H1 (cell line): ENCODE measurements at regions not wholly inside any gene's neighbourhood (a gene's known extent, or its start where the extent isn't known, plus 50 kb on each side); places are given as distances from the start of the nearest gene placed in this dataset.

ENCODE experiments used
- CBX8 ChIP-seq: fragments of 300-800, 300-1000 bp; sonication (generic); IDR thresholded peaks from 2 replicates; pipeline ENCODE4 v1.7.1; 2016; ENCODE audit warnings: low read depth, low read length, borderline replicate concordance
- EP300 ChIP-seq, 2 experiments: IDR thresholded peaks; 1 replicate in 1 of 2; 2 replicates in 1 of 2; pipeline ENCODE4 v1.6.1; 2011 to 2012; ENCODE audit warnings: low read depth in 2 of 2, low read length in 2 of 2, mild to moderate bottlenecking in 2 of 2, borderline replicate concordance in 1 of 2, inconsistent platforms in 1 of 2, moderate library complexity in 1 of 2
- EZH2 ChIP-seq: fragments of 200-600 bp; sonication (generic); IDR thresholded peaks from 2 replicates; pipeline ENCODE4 v1.7.1; 2012; ENCODE audit warnings: low read depth, mild to moderate bottlenecking, moderate library complexity, low read length, inconsistent platforms; ENCODE audit not compliant: severe bottlenecking
- MAFK ChIP-seq: IDR thresholded peaks from 2 replicates; pipeline ENCODE4 v1.6.1; 2012; ENCODE audit warnings: low read depth, mild to moderate bottlenecking, improper control_type of control experiment, low read length
- MAX ChIP-seq: IDR thresholded peaks from 2 replicates; pipeline ENCODE4 v1.6.1; 2012; ENCODE audit warnings: inconsistent platforms
- POLR2A ChIP-seq, 2 experiments: IDR thresholded peaks; 1 replicate in 1 of 2; 2 replicates in 1 of 2; pipeline ENCODE4 v1.6.1; 2011; ENCODE audit warnings: low read depth in 2 of 2, low read length in 2 of 2, mild to moderate bottlenecking in 2 of 2; ENCODE audit errors: control extremely low read depth in 1 of 2
- SP1 ChIP-seq: IDR thresholded peaks from 2 replicates; pipeline ENCODE4 v1.6.1; 2011; ENCODE audit warnings: low read depth, low read length
- SRF ChIP-seq: IDR thresholded peaks from 2 replicates; pipeline ENCODE4 v1.6.1; 2011; ENCODE audit warnings: mild to moderate bottlenecking, low read depth, low read length, moderate library complexity
- YY1 ChIP-seq: IDR thresholded peaks from 2 replicates; pipeline ENCODE4 v1.6.1; 2011; ENCODE audit warnings: low read depth, mild to moderate bottlenecking, low read length
- TF ChIP-seq, protein P1 (sequence below), 3 experiments: IDR thresholded peaks; 1 replicate in 2 of 3; 2 replicates in 1 of 3; pipeline versions ENCODE4 v1.5.1 to v1.6.1; 2011; ENCODE audit warnings: low read length in 3 of 3, mild to moderate bottlenecking in 3 of 3, inconsistent platforms in 2 of 3, low read depth in 1 of 3, moderate library complexity in 1 of 3; ENCODE audit not compliant: insufficient read depth in 1 of 3; ENCODE audit errors: control extremely low read depth in 1 of 3

- no peak for TF ChIP-seq YY1
- TF ChIP-seq MAX: no peak
- TF ChIP-seq, protein P1, sequence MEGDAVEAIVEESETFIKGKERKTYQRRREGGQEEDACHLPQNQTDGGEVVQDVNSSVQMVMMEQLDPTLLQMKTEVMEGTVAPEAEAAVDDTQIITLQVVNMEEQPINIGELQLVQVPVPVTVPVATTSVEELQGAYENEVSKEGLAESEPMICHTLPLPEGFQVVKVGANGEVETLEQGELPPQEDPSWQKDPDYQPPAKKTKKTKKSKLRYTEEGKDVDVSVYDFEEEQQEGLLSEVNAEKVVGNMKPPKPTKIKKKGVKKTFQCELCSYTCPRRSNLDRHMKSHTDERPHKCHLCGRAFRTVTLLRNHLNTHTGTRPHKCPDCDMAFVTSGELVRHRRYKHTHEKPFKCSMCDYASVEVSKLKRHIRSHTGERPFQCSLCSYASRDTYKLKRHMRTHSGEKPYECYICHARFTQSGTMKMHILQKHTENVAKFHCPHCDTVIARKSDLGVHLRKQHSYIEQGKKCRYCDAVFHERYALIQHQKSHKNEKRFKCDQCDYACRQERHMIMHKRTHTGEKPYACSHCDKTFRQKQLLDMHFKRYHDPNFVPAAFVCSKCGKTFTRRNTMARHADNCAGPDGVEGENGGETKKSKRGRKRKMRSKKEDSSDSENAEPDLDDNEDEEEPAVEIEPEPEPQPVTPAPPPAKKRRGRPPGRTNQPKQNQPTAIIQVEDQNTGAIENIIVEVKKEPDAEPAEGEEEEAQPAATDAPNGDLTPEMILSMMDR (IDR thresholded peaks at IDR 0.05; ENCODE audit: control extremely low read depth in 1 of 3, insufficient read depth in 1 of 3, low read depth in 1 of 3, low read length in 3 of 3): no peak
- no peak for TF ChIP-seq CBX8
- no peak for TF ChIP-seq POLR2A (IDR thresholded peaks at IDR 0.05; ENCODE audit: control extremely low read depth in 1 of 2, low read depth in 2 of 2, low read length in 2 of 2)
- no peak for TF ChIP-seq SRF
- no peak for TF ChIP-seq EP300 (IDR thresholded peaks at IDR 0.05; ENCODE audit: borderline replicate concordance in 1 of 2, low read depth in 2 of 2, low read length in 2 of 2)
- TF ChIP-seq EZH2: no peak
- no peak for TF ChIP-seq MAFK
- TF ChIP-seq SP1: no peak
Measured at GRCh38 chr9:2439957-2440356, 181.6 kb upstream of the VLDLR start.
